Suprapubic skin (tissue), 4 donors: ENCODE measurements at regions not wholly inside any gene's neighbourhood (a gene's known extent, or its start where the extent isn't known, plus 50 kb on each side); places are given as distances from the start of the nearest gene placed in this dataset.

Source experiments
- DNase-seq, 2 donors: peaks; one replicate each; pipeline ENCODE4 v3.0.0-alpha.2; 2019; ENCODE audit warnings: low spot score in 2 of 2
- H3K27ac ChIP-seq: fragments of 200-600 bp; sonication (generic); one replicate; pipeline ENCODE4 v1.5.1; 2019
- H3K27me3 ChIP-seq: fragments of 200-600 bp; sonication (generic); one replicate; pipeline ENCODE4 v1.5.1; 2019
- H3K36me3 ChIP-seq: fragments of 200-600 bp; sonication (generic); one replicate; pipeline ENCODE4 v1.5.1; 2019
- H3K4me1 ChIP-seq: fragments of 200-600 bp; sonication (generic); one replicate; pipeline ENCODE4 v1.5.1; 2019
- H3K4me3 ChIP-seq: fragments of 200-600 bp; sonication (generic); one replicate; pipeline ENCODE4 v1.5.1; 2019; ENCODE audit warnings: mild to moderate bottlenecking
- H3K9me3 ChIP-seq: fragments of 200-600 bp; sonication (generic); one replicate; pipeline ENCODE4 v1.5.1; 2019
- EP300 ChIP-seq: sonication (generic); formaldehyde crosslinking; IDR thresholded peaks from one replicate; pipeline ENCODE4 v1.6.1; 2017; ENCODE audit warnings: antibody characterized with exemption
- POLR2A ChIP-seq, 2 donors: fragments of 450-650 bp; IDR thresholded peaks; one replicate each; pipeline ENCODE4 v1.6.1; 2017; ENCODE audit warnings: antibody characterized with exemption in 2 of 2, mild to moderate bottlenecking in 2 of 2, moderate library complexity in 2 of 2
- POLR2AphosphoS5 ChIP-seq, 3 donors: sonication (generic); formaldehyde crosslinking; IDR thresholded peaks; one replicate each; pipeline ENCODE4 v1.6.1; 2017; ENCODE audit warnings: antibody characterized with exemption in 3 of 3
- WGBS: methylation state at CpG from one replicate; pipeline ENCODE4 v1.1.5; 2018; 5-methylcytosine and 5-hydroxymethylcytosine counted together
- TF ChIP-seq, protein P1 (sequence below), 2 donors: fragments of 200-600 bp in 1 of 2; fragments of 450-650 bp in 1 of 2; sonication (generic) in 1 of 2; IDR thresholded peaks; one replicate each; pipeline ENCODE4 v1.5.1; 2016 to 2019; ENCODE audit warnings: antibody characterized with exemption in 2 of 2, mild to moderate bottlenecking in 1 of 2, moderate library complexity in 1 of 2

DNA sequence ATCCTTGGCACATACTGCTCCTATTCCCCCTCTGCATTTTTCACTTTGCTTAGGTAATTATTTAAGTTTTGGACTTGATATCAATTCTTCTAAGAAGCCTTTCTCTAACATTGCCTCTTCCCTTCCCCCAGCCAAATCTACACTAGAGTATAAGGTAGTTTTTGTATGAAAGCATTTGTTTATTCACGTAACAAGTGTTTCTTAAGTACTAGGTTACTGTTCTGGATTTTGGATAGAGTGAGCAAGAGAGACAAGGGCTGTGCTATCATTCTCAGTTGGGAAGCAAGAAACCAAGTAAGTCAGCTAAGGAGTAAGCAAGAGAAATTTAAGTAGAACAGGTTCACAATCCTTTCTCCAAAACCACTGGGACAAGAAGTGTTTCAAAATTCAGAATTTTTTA is 55.9 kb upstream of the HHIP start:
- no peak for DNase-seq
- 90% methylated on average over 1 of the region's 1 CpG for WGBS
- no peaks in the 10 kb centered on the region for H3K36me3 ChIP-seq
- no peaks in the 10 kb centered on the region for H3K4me1 ChIP-seq
- H3K4me3 ChIP-seq: no peak overlapping the region
- H3K27ac ChIP-seq: no peak overlapping the region
- no peaks in the 10 kb centered on the region for H3K9me3 ChIP-seq
- no peaks in the 10 kb centered on the region for H3K27me3 ChIP-seq
- no peak for TF ChIP-seq POLR2A (IDR thresholded peaks at IDR 0.05)
- TF ChIP-seq, protein P1, sequence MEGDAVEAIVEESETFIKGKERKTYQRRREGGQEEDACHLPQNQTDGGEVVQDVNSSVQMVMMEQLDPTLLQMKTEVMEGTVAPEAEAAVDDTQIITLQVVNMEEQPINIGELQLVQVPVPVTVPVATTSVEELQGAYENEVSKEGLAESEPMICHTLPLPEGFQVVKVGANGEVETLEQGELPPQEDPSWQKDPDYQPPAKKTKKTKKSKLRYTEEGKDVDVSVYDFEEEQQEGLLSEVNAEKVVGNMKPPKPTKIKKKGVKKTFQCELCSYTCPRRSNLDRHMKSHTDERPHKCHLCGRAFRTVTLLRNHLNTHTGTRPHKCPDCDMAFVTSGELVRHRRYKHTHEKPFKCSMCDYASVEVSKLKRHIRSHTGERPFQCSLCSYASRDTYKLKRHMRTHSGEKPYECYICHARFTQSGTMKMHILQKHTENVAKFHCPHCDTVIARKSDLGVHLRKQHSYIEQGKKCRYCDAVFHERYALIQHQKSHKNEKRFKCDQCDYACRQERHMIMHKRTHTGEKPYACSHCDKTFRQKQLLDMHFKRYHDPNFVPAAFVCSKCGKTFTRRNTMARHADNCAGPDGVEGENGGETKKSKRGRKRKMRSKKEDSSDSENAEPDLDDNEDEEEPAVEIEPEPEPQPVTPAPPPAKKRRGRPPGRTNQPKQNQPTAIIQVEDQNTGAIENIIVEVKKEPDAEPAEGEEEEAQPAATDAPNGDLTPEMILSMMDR (IDR thresholded peaks at IDR 0.05): no peak
- no peak for TF ChIP-seq POLR2AphosphoS5 (IDR thresholded peaks at IDR 0.05)
- TF ChIP-seq EP300: no peak

DNA sequence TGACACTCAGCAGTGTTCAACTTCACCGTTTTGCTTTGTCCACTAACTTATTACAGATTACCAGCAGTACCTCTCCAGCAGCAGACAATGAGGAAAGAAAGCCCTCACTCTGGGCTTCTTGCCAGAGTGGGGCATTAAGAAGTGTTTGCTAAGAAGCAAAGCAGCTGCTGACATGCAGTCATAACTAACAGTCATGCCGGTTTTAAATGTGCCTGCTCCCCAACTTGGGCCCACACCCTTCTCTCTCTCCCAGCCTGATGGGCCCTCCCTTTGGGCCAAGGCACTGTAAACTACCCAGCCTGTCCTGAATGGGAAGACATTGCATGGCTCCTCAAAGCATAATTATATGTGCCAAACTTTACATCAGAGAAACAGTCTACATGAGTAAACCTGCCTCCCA is 54.6 kb upstream of the HHIP start:
- DNase-seq: no peak
- no peak overlapping the region for H3K27ac ChIP-seq
- no peaks in the 10 kb centered on the region for H3K9me3 ChIP-seq
- TF ChIP-seq, protein P1 (IDR thresholded peaks at IDR 0.05): no peak
- no peak for TF ChIP-seq EP300
- TF ChIP-seq POLR2A (IDR thresholded peaks at IDR 0.05): no peak
- TF ChIP-seq POLR2AphosphoS5 (IDR thresholded peaks at IDR 0.05): no peak
- H3K4me3 ChIP-seq: no peak overlapping the region
- H3K4me1 ChIP-seq: no peaks in the 10 kb centered on the region
- WGBS: 9% methylated on average over 2 of the region's 2 CpGs
- no peaks in the 10 kb centered on the region for H3K27me3 ChIP-seq
- no peaks in the 10 kb centered on the region for H3K36me3 ChIP-seq

DNA sequence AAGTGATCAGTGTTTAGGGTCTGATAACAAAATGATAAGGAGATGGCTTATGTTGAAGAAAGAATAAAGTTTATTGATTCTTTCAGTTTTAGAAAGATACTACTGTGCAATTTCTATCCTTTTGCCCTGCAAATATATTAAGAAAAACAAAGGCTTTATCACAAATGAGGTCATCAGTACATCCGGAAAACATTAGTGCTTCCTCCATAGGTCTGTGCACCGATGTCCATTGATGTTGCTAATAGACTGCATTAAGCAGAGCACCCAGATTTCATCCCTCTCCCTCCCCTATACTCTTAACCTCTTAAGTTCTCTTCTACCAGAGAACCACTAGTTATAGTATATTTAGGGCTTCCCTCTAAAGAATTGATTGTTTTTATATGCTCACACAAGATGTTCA is 53.7 kb upstream of the HHIP start:
- Histone ChIP-seq H3K9me3 (no peaks in the 10 kb centered on the region), H3K4me1 (no peaks in the 10 kb centered on the region), H3K27ac (no peak overlapping the region), H3K27me3 (no peaks in the 10 kb centered on the region), H3K36me3 (no peaks in the 10 kb centered on the region), H3K4me3 (no peak overlapping the region)
- TF ChIP-seq EP300 (no peak), POLR2AphosphoS5 (IDR thresholded peaks at IDR 0.05) (no peak), POLR2A (IDR thresholded peaks at IDR 0.05) (no peak)
- TF ChIP-seq, protein P1 (IDR thresholded peaks at IDR 0.05): no peak
- WGBS: 75% methylated on average over 2 of the region's 2 CpGs
- DNase-seq: no peak

DNA sequence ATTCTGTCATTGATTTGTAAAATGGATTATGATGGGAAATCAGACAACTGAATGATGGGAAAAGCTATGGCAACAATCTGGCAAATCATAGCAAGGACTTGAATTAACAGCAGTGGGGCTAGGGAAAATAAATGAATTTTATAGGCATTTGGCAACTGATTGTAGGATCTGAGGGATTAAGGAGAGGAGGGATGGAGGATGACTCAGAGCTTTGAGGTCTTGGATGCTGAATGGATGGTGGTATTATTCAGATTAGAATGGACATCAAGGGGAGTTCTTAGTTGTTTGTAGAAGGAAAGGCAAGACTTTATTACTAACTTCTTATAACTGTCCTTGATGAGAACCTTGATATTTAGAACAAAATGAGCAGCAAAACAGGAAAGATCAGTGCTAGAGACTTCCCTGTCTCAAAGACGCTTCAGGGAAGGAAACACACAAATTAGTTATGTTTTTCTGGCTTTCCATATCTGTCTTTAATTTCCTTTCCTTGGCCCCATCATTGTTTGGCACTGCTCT is 51.4 kb upstream of the HHIP start:
- no peaks in the 10 kb centered on the region for H3K9me3 ChIP-seq
- no peaks in the 10 kb centered on the region for H3K27me3 ChIP-seq
- TF ChIP-seq, protein P1 (IDR thresholded peaks at IDR 0.05): no peak
- TF ChIP-seq POLR2A (IDR thresholded peaks at IDR 0.05): no peak
- TF ChIP-seq EP300: no peak
- TF ChIP-seq POLR2AphosphoS5 (IDR thresholded peaks at IDR 0.05): no peak
- WGBS: 40% methylated on average over 1 of the region's 1 CpG
- no peak overlapping the region for H3K27ac ChIP-seq
- no peaks in the 10 kb centered on the region for H3K4me1 ChIP-seq
- no peaks in the 10 kb centered on the region for H3K36me3 ChIP-seq
- H3K4me3 ChIP-seq: no peak overlapping the region
- DNase-seq: no peak

DNA sequence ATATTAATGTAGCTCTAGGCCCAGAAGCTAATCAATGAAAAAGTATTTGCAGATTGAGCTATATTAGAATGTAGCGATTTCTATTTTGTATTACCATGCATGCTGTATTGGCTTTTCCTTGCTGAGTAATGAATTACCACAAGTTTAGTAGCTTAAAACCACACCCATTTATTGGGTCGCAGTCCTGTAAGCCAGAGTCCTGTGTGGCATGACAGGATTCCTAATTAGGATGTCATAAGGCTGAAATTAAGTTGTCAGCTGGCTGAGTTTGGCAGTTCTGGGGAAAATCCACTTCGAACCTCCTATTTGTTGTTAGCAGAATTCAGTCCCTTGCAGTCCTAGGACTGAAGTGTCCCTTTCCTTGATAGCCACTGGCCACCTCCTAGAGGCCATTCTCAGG is 50.3 kb upstream of the HHIP start:
- no peak for DNase-seq
- no peak for TF ChIP-seq POLR2A (IDR thresholded peaks at IDR 0.05)
- no peak for TF ChIP-seq POLR2AphosphoS5 (IDR thresholded peaks at IDR 0.05)
- TF ChIP-seq, protein P1 (IDR thresholded peaks at IDR 0.05): no peak
- TF ChIP-seq EP300: no peak
- Histone ChIP-seq H3K9me3 (no peaks in the 10 kb centered on the region), H3K27ac (no peak overlapping the region), H3K4me3 (no peak overlapping the region), H3K27me3 (no peaks in the 10 kb centered on the region), H3K4me1 (no peaks in the 10 kb centered on the region), H3K36me3 (no peaks in the 10 kb centered on the region)
- 71% methylated on average over 3 of the region's 3 CpGs for whole genome bisulfite sequencing
